Spinal cord (tissue), 9 donors: ENCODE measurements at regions not wholly inside any gene's neighbourhood (a gene's known extent, or its start where the extent isn't known, plus 50 kb on each side); places are given as distances from the start of the nearest gene placed in this dataset.
A peak's percentile ranks its signal among the peaks of the same experiment; 100 is the strongest.

Experiments
- DNase-seq, 6 donors: peaks; one replicate each; pipeline versions ENCODE4 v3.0.0 to v3.0.0-alpha.2; 2013 to 2015; ENCODE audit warnings: low spot score in 6 of 6, low read depth in 4 of 6
- H3K27ac ChIP-seq: one replicate; pipeline ENCODE4 v1.5.1; 2013; ENCODE audit warnings: low read depth, low read length, control low read depth
- H3K27me3 ChIP-seq: one replicate; pipeline ENCODE4 v1.6.1; 2013; ENCODE audit warnings: low read length; ENCODE audit not compliant: control insufficient read depth, insufficient read depth
- H3K36me3 ChIP-seq: one replicate; pipeline ENCODE4 v1.6.1; 2013; ENCODE audit warnings: low read length; ENCODE audit not compliant: control insufficient read depth, insufficient read depth
- H3K4me1 ChIP-seq: one replicate; pipeline ENCODE4 v1.6.1; 2013; ENCODE audit warnings: low read length; ENCODE audit not compliant: control insufficient read depth, insufficient read depth
- H3K4me3 ChIP-seq: one replicate; pipeline ENCODE4 v1.5.1; 2013; ENCODE audit warnings: low read depth, low read length, control low read depth
- H3K9me3 ChIP-seq: one replicate; pipeline ENCODE4 v1.6.1; 2013; ENCODE audit warnings: low read length; ENCODE audit not compliant: control insufficient read depth, insufficient read depth
- WGBS: methylation state at CpG from one replicate; pipeline ENCODE4 v1.1.5; 2013; ENCODE audit warnings: missing lambda C conversion rate; ENCODE audit not compliant: insufficient coverage; 5-methylcytosine and 5-hydroxymethylcytosine counted together
- donor health status: healthy.

DNA sequence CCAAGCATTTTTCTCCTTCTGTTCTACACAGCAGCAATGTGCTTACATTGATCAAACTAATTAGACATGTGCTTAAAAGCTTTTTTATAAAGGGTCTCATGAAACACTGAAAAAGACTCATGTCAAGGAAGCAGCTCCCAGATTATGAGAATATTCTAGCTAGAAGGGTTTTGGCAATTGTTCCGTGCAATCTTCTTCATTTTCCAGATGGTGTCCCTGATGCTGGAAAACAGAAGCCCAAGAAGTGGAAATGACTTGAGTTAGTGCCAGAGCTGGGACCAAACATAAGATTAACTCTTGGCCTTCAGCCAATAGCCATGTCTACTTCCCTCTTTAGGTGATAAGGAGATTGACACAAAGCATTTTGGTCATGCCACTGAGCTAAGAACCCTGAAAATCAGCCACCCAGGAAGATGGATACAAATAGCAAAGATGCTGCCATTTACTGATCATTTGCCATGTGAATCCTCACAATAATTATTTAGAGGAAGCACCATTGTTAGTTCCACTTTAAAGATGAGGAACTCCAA, 110.8 kb downstream of the MATN1 start:
- WGBS, result no CpG with 5 or more reads among the region's 1 CpG
- H3K27ac ChIP-seq, result no peak overlapping the region
- H3K27me3 ChIP-seq, result no peaks in the 10 kb centered on the region
- peak in 2 of 6 donors; percentile 62 to 63 for DNase-seq
- H3K4me1 ChIP-seq, result peaks cover 3% of the 10 kb centered on the region
- no peaks in the 10 kb centered on the region for H3K9me3 ChIP-seq
- no peak overlapping the region for H3K4me3 ChIP-seq
- H3K36me3 ChIP-seq, result no peaks in the 10 kb centered on the region

DNA sequence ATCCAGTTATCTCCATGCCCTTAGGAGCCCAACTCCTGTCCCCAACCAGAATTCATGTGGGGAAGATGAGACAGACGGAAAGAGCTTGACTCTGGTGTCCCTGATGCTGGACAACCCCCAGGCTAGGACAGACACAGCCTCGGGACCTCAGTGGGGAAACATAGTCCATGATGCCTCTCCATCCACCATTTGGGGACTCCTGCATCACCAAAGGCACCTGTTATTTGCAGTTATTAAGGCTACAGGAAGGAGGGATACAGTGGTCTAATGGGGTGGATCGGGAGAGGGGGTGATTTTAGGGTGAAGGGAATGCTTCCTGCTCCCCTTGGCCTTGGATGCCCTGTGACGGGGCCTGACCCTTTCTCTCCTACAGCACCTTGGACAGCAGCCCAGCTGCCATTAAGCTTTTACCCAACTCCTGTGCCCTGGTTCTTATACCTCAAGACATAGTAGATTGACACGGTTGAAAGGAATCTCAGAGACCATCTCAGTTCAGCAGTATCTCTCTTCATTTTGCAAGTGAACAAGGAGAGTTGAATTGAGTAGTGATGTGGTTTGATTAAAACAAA, 111.6 kb downstream of the MATN1 start:
- Histone ChIP-seq H3K4me1 (peaks cover 4% of the 10 kb centered on the region), H3K4me3 (no peak overlapping the region), H3K9me3 (no peaks in the 10 kb centered on the region), H3K36me3 (no peaks in the 10 kb centered on the region), H3K27me3 (no peaks in the 10 kb centered on the region), H3K27ac (no peak overlapping the region)
- WGBS, result 100% methylated on average over 1 of the region's 5 CpGs
- no peak for DNase-seq

DNA sequence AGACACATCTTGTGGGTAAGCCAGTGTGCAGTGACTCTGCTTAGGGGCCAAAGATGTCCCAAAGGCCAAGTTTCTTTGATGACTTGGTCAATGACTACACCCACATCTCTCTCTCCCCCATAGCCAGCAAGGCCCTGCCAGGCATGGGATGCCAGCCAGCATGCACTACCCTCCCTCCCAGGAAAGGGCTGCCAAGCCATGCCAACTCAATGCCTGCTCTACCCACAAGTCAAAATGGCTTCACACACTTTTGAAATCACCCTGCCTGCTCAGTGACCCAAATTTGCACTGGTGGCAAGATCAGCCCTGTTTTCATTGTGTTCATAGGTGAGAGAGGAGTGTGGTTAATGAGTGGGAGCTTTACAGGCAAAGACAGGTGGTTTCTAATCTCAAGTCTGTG, 112.5 kb downstream of the MATN1 start:
- Histone ChIP-seq H3K27ac (no peak overlapping the region), H3K27me3 (no peaks in the 10 kb centered on the region), H3K4me3 (no peak overlapping the region), H3K36me3 (no peaks in the 10 kb centered on the region), H3K9me3 (no peaks in the 10 kb centered on the region), H3K4me1 (peaks cover 13% of the 10 kb centered on the region)
- no peak for DNase-seq

DNA sequence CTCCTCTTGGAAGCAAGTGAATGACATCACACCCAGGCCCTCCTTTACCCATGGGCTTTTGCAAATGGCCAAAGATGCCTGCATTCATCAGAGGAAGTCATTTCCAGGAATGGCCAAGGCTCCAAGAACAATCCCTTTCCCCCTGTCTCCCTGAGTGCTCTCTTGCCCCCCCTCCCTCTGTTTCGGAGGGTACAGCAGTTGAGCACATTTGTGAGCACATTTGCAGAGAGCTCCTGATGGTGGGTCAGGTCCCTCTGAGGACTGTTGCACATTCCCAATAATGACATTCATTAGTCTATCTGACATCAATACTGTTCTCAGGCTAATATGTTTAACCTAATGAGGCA, 113.4 kb downstream of the MATN1 start:
- peak in 1 of 6 donors; percentile 76 for DNase-seq
- Histone ChIP-seq H3K4me1 (peaks cover 20% of the 10 kb centered on the region), H3K36me3 (no peaks in the 10 kb centered on the region), H3K27ac (no peak overlapping the region), H3K4me3 (no peak overlapping the region), H3K27me3 (no peaks in the 10 kb centered on the region), H3K9me3 (no peaks in the 10 kb centered on the region)
- no CpG with 5 or more reads among the region's 1 CpG for WGBS

DNA sequence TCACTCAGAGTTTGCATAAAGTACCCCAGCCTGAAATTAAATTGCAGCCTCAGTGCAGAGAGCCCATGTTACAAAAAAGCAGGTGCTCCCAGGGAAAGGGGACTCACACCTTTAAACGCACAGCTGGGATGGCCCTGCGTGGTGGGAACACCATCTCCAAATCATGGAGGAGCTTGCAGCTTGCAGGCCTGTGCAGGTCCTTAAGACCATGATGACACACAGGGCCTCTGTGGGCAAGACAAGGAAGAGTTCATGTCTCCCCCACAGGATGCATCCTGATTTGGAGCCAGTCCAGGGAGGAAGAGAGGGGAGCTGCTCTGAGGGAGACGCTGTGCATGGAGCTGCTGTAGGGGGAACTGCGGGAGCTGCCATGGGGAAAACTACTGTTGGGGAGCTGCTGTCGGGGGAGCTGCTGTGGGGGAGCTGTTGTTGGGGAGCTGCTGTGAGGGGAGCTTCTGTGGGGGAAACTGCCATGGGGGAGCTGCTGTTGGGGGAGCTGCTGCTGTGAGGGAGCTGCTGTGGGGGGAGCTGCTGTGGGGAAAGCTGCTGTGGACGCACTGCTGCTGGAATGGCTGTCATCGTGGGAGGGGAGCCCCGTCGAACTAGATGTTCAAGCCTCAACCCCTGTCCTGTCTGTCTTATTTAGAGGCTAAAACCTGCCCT, 113.9 kb downstream of the MATN1 start:
- no peak overlapping the region for H3K4me3 ChIP-seq
- H3K9me3 ChIP-seq, result no peaks in the 10 kb centered on the region
- peaks cover 20% of the 10 kb centered on the region for H3K4me1 ChIP-seq
- WGBS, result 63% methylated on average over 8 of the region's 9 CpGs
- H3K36me3 ChIP-seq, result no peaks in the 10 kb centered on the region
- H3K27ac ChIP-seq, result no peak overlapping the region
- no peak for DNase-seq
- no peaks in the 10 kb centered on the region for H3K27me3 ChIP-seq

DNA sequence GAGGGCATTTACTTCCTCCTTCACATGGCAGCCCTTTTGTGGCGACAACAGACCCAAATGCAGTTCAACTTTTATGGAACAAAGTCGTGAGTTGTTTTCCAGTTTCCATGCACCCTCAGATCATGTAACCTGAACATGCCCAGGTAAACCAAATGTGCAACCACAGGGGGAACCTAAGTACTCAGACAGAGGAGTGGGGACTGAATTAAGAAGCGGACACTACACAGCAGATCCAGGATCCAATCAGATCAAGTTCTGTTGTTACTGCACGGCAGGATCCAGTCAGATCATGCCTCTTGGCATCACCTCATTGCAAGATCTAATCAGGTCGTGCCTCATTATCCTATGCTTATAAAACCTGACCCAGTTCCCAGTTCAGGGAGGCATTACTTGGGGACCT, 115.7 kb downstream of the MATN1 start:
- DNase-seq, result no peak
- Histone ChIP-seq H3K4me1 (peaks cover 20% of the 10 kb centered on the region), H3K27me3 (no peaks in the 10 kb centered on the region), H3K9me3 (no peaks in the 10 kb centered on the region), H3K36me3 (no peaks in the 10 kb centered on the region), H3K4me3 (no peak overlapping the region), H3K27ac (no peak overlapping the region)
- 86% methylated on average over 4 of the region's 5 CpGs for WGBS

DNA sequence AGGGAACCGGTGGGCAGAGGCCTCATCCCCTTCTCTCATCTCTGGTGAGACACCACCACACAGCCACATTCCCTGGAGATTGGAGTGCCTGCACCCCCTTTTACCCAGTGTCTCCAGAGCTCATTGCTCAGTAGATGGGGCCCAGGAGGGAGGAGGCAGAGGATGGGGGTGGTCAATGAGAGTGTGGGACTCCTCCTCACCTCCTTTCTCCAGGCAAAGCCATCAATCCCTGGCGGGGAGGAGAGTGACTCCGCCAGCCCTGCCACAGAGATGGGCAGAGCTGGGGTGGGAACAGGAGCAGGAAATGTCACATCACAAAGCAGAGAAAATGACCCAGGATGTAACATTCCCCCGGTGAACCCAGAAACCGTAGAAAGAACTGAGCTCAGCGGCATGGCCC, 117.2 kb downstream of the MATN1 start:
- H3K27ac ChIP-seq, result no peak overlapping the region
- no peak for DNase-seq
- H3K4me3 ChIP-seq, result no peak overlapping the region
- H3K36me3 ChIP-seq, result no peaks in the 10 kb centered on the region
- peaks cover 20% of the 10 kb centered on the region for H3K4me1 ChIP-seq
- H3K27me3 ChIP-seq, result no peaks in the 10 kb centered on the region
- WGBS, result 53% methylated on average over 4 of the region's 6 CpGs
- H3K9me3 ChIP-seq, result no peaks in the 10 kb centered on the region

DNA sequence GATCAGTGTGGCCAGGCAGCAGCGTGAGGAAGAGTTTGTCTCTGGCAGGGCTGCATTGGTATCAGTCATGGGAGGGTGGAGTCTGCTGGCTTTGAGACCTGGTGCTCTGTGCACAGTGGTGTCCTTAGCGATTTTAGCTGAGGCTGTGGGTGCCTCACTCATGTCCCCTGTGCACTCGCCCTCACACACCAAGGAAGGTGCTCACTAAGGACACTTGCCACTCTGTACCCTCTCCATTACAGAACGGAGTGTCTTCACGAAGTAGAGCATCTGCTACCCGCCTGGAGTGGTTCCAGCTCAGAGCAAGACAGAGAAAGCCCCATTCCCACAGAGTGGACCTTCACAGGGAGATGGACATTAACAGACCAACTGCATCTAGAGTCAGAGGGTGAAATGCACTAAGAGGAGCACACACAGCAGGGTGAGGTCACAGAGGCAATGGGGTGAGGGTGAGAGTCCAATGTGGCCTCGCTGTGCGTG, 117.9 kb downstream of the MATN1 start:
- Histone ChIP-seq H3K27ac (no peak overlapping the region), H3K36me3 (no peaks in the 10 kb centered on the region), H3K4me1 (peaks cover 18% of the 10 kb centered on the region), H3K27me3 (no peaks in the 10 kb centered on the region), H3K9me3 (no peaks in the 10 kb centered on the region), H3K4me3 (no peak overlapping the region)
- 70% methylated on average over 7 of the region's 8 CpGs for WGBS
- no peak for DNase-seq

DNA sequence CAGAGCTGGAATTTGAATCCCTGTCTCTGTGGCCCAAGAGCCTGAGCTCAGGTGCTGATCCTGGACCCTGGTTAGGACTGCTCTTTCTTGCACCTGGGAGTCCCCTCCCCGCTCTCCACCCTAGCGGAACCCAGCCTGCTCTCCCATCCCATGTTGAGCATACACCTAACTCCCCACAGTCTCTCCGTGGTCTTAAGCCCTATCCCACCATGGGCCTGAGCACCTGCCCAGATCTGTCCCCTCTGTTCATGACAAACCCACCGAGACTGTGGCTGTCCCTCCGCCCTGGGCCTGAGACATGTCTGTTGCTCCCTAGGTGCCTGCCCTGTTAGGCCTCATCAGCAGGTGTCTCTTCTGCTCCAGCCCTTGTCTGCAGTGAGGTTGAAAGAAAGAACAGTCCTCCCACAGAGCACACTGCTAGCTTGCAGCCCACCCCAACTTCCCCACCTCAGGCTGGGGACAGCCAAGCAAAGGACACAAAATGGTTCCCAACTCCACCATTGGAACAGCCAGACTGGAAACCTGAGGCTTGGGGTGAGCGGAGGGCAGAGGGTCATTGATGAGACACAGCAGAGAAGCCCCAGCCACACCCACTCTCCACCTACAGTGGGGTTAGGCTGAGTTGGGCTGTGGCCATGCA, 118.5 kb downstream of the MATN1 start:
- no peak overlapping the region for H3K4me3 ChIP-seq
- no peak for DNase-seq
- H3K36me3 ChIP-seq, result no peaks in the 10 kb centered on the region
- no peaks in the 10 kb centered on the region for H3K27me3 ChIP-seq
- H3K9me3 ChIP-seq, result no peaks in the 10 kb centered on the region
- H3K27ac ChIP-seq, result no peak overlapping the region
- WGBS, result 93% methylated on average over 5 of the region's 6 CpGs
- peaks cover 18% of the 10 kb centered on the region for H3K4me1 ChIP-seq
